Iris pigment epithelial cell (primary cell): ENCODE measurements at regions not wholly inside any gene's neighbourhood (a gene's known extent, or its start where the extent isn't known, plus 50 kb on each side); places are given as distances from the start of the nearest gene placed in this dataset.
"Not testable (repeated sequence)": the region's sequence is repeated elsewhere in the genome, so short reads cannot be mapped to it uniquely, and the experiment has no call there.

Source experiments
- DNase-seq: peaks from one replicate; pipeline ENCODE4 v3.0.0-alpha.2; 2011; ENCODE audit warnings: low read depth

- not testable (repeated sequence) for DNase-seq
Observed at GRCh38 chr5:122209601-122210000, 80.3 kb downstream of the ZNF474 start.

- no peak for DNase-seq
Observed at GRCh38 chr5:122218778-122219177, 89.4 kb downstream of the ZNF474 start.

GRCh38 chr5:122219436-122220166 is 90.3 kb downstream of the ZNF474 start:
- DNase-seq, result no peak

GRCh38 chr5:122220511-122220910 is 91.2 kb downstream of the ZNF474 start:
- DNase-seq, result no peak

- DNase-seq, result no peak
Observed at GRCh38 chr5:122221857-122222256, 90.2 kb upstream of the SNCAIP start.

- no peak for DNase-seq
Observed at GRCh38 chr5:122222580-122222979, 89.5 kb upstream of the SNCAIP start.

GRCh38 chr5:122228728-122229392 is 83.2 kb upstream of the SNCAIP start:
- no peak for DNase-seq

- no peak for DNase-seq
Observed at GRCh38 chr5:122229551-122229950, 82.5 kb upstream of the SNCAIP start.

- no peak for DNase-seq
Observed at GRCh38 chr5:122236270-122237040, 75.6 kb upstream of the SNCAIP start.

- DNase-seq, result no peak
Observed at GRCh38 chr5:122237906-122238305, 74.1 kb upstream of the SNCAIP start.

- DNase-seq, result no peak
Observed at GRCh38 chr5:122252319-122252718, 59.7 kb upstream of the SNCAIP start.

- no peak for DNase-seq
Observed at GRCh38 chr5:122253794-122254193, 58.2 kb upstream of the SNCAIP start.

- no peak for DNase-seq
Observed at GRCh38 chr5:122256388-122256787, 55.6 kb upstream of the SNCAIP start.

GRCh38 chr5:122257000-122257399 is 55.0 kb upstream of the SNCAIP start:
- DNase-seq, result no peak

- no peak for DNase-seq
Observed at GRCh38 chr5:122258241-122258640, 53.8 kb upstream of the SNCAIP start.

GRCh38 chr5:122258840-122259239 is 53.2 kb upstream of the SNCAIP start:
- no peak for DNase-seq

GRCh38 chr5:122259995-122260394 is 52.0 kb upstream of the SNCAIP start:
- DNase-seq, result peak; percentile 95

- DNase-seq, result peak; percentile 74
Observed at GRCh38 chr5:122262103-122262502, 49.9 kb upstream of the SNCAIP start.
